ENCODE measurements at regions not wholly inside any gene's neighbourhood (a gene's known extent, or its start where the extent isn't known, plus 50 kb on each side); places are given as distances from the start of the nearest gene placed in this dataset.

DNA sequence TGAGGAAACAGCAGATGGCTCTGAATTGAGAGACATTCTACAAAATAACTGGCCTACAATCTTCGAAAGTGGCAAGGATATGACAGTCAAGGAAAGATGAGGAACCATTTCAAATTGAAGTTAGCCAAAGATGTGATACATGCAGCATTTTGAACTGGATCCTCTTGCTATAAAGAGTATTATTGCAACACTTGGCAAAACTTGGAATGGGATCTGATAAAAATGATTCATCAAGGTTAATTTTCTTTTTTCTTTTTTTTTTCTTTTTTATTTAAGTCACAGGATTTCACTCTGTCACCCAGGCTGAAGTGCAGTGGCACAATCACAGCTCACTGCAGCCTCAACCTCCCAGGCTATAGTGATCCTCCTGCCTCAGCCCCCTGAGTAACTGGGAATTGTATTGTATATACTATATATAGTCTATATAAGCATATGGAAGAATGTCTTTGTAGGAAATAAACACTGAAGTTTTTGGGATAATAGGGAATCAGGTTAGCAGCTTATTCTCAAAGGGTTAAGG lies 49.8 kb upstream of the GJA8 start:
- DNase-seq (ENCODE audit: low read depth in 2 of 2) = no peak

Measured in stimulated activated CD8-positive, alpha-beta memory T cell treated with anti-CD3 and anti-CD28 coated beads, Interleukin-2, amount 100 ng/mL, for 48 hours (primary cell).